Keratinocyte (primary cell): ENCODE measurements at regions not wholly inside any gene's neighbourhood (a gene's known extent, or its start where the extent isn't known, plus 50 kb on each side); places are given as distances from the start of the nearest gene placed in this dataset.

ENCODE experiments used
- DNase-seq: peaks from one replicate; pipeline ENCODE4 v3.0.0-alpha.2; 2011; ENCODE audit warnings: low read depth, missing footprints, low spot score
- FAIRE-seq: peaks from 2 replicates; lab custom pipeline; 2011; peaks lifted over from hg19 to GRCh38; lab: Jason Lieb, UNC
- H2AFZ ChIP-seq: 2 replicates; pipeline ENCODE4 v1.6.0; 2012; ENCODE audit warnings: low read length, control low read depth, inconsistent platforms; ENCODE audit not compliant: control insufficient read depth
- H3K27ac ChIP-seq: 2 replicates; pipeline ENCODE4 v1.5.1; 2011; ENCODE audit warnings: low read length; ENCODE audit not compliant: control insufficient read depth, insufficient read depth
- H3K27me3 ChIP-seq: 3 replicates; pipeline ENCODE4 v1.6.0; 2011; ENCODE audit warnings: low read length; ENCODE audit not compliant: control insufficient read depth, insufficient read depth; ENCODE audit errors: extremely low read depth
- H3K36me3 ChIP-seq, 2 experiments: 2 replicates in 1 of 2; 3 replicates in 1 of 2; pipeline ENCODE4 v1.5.1; 2011; ENCODE audit warnings: low read length in 2 of 2, mild to moderate bottlenecking in 1 of 2; ENCODE audit not compliant: control insufficient read depth in 2 of 2, insufficient read depth in 2 of 2; ENCODE audit errors: extremely low read depth in 1 of 2
- H3K4me1 ChIP-seq: 3 replicates; pipeline ENCODE4 v1.5.1; 2011; ENCODE audit warnings: low read length; ENCODE audit not compliant: control insufficient read depth, insufficient read depth; ENCODE audit errors: extremely low read depth
- H3K4me2 ChIP-seq: 3 replicates; pipeline ENCODE4 v1.6.0; 2011; ENCODE audit warnings: low read depth, low read length; ENCODE audit not compliant: control insufficient read depth, insufficient read depth; ENCODE audit errors: extremely low read depth
- H3K4me3 ChIP-seq, 3 experiments: fragments of 200-600 bp in 1 of 3; sonication (generic) in 1 of 3; 2 replicates in 2 of 3; 3 replicates in 1 of 3; pipeline ENCODE4 v1.5.1; 2011 to 2016; ENCODE audit warnings: low read length in 3 of 3, mild to moderate bottlenecking in 3 of 3, control low read depth in 2 of 3, inconsistent platforms in 1 of 3, low read depth in 1 of 3, mixed read lengths in 1 of 3, mixed run types in 1 of 3, moderate library complexity in 1 of 3; ENCODE audit not compliant: control insufficient read depth in 2 of 3, insufficient read depth in 2 of 3; ENCODE audit errors: extremely low read depth in 1 of 3
- H3K79me2 ChIP-seq: 2 replicates; pipeline ENCODE4 v1.6.0; 2012; ENCODE audit warnings: low read length; ENCODE audit not compliant: control insufficient read depth, insufficient read depth
- H3K9ac ChIP-seq: 3 replicates; pipeline ENCODE4 v1.6.0; 2011; ENCODE audit warnings: low read length; ENCODE audit not compliant: control insufficient read depth, insufficient read depth; ENCODE audit errors: extremely low read depth
- H3K9me1 ChIP-seq: 3 replicates; pipeline ENCODE4 v1.6.0; 2011; ENCODE audit warnings: low read length; ENCODE audit not compliant: control insufficient read depth, insufficient read depth; ENCODE audit errors: extremely low read depth
- H3K9me3 ChIP-seq: 2 replicates; pipeline ENCODE4 v1.5.1; 2012; ENCODE audit warnings: low read depth, low read length; ENCODE audit not compliant: control insufficient read depth
- H4K20me1 ChIP-seq: 3 replicates; pipeline ENCODE4 v1.6.0; 2011; ENCODE audit warnings: low read length; ENCODE audit not compliant: control insufficient read depth, insufficient read depth; ENCODE audit errors: extremely low read depth
- CTCF ChIP-seq, 3 experiments: IDR thresholded peaks in 1 of 3; conservative IDR thresholded peaks in 1 of 3; optimal IDR thresholded peaks in 1 of 3; 2 replicates in 2 of 3; 3 replicates in 1 of 3; pipeline versions ENCODE3 to v1.5.1; 2011; ENCODE audit warnings: low read length in 3 of 3, mild to moderate bottlenecking in 3 of 3, moderate library complexity in 2 of 3, control low read depth in 1 of 3, inconsistent platforms in 1 of 3; ENCODE audit not compliant: insufficient read depth in 2 of 3; ENCODE audit errors: extremely low read depth in 1 of 3
- EZH2 ChIP-seq: IDR thresholded peaks from one replicate; pipeline ENCODE4 v1.6.1; 2012; ENCODE audit warnings: inconsistent platforms, mild to moderate bottlenecking, low read length, moderate library complexity
- dilution Hi-C: fragments of 300-500 bp; cut with MboI; formaldehyde crosslinking; loops from one replicate; pipeline ENCODE4 v1.7.0; 2020; ENCODE audit warnings: low sequenced_read_pairs; ENCODE audit not compliant: extremely low pct_ligation_motif_present

GRCh38 chr2:201568217-201568820 is 75.0 kb downstream of the TMEM237 start:
- H3K9me3 ChIP-seq = no peaks in the 10 kb centered on the region
- H3K4me1 ChIP-seq = no peaks in the 10 kb centered on the region
- no peak for FAIRE-seq
- H3K9ac ChIP-seq = no peak overlapping the region
- H3K4me3 ChIP-seq = no peak overlapping the region
- no peaks in the 10 kb centered on the region for H4K20me1 ChIP-seq
- no peaks in the 10 kb centered on the region for H3K9me1 ChIP-seq
- H3K4me2 ChIP-seq = no peak overlapping the region
- no peaks in the 10 kb centered on the region for H3K36me3 ChIP-seq
- TF ChIP-seq CTCF (optimal IDR thresholded peaks at IDR 0.05 in 1 of 3, IDR thresholded peaks at IDR 0.05 in 1 of 3, conservative IDR thresholded peaks at IDR 0.05 in 1 of 3; ENCODE audit: extremely low read depth in 1 of 3, insufficient read depth in 2 of 3, low read length in 3 of 3) (no peak), EZH2 (no peak)
- dilution Hi-C loops = no loop called here
- no peaks in the 10 kb centered on the region for H3K79me2 ChIP-seq
- no peak overlapping the region for H2AFZ ChIP-seq
- no peak for DNase-seq
- H3K27me3 ChIP-seq = no peaks in the 10 kb centered on the region
- H3K27ac ChIP-seq = no peak overlapping the region

GRCh38 chr2:201559067-201559710 is 84.1 kb downstream of the TMEM237 start:
- Histone ChIP-seq H3K4me2 (no peak overlapping the region), H3K27ac (no peak overlapping the region), H3K79me2 (no peaks in the 10 kb centered on the region), H3K9me3 (no peaks in the 10 kb centered on the region), H3K4me1 (peaks cover 3% of the 10 kb centered on the region), H2AFZ (no peak overlapping the region), H4K20me1 (no peaks in the 10 kb centered on the region), H3K9ac (no peak overlapping the region), H3K4me3 (no peak overlapping the region), H3K9me1 (no peaks in the 10 kb centered on the region), H3K36me3 (no peaks in the 10 kb centered on the region), H3K27me3 (no peaks in the 10 kb centered on the region)
- dilution Hi-C loops = no loop called here
- TF ChIP-seq EZH2 = no peak
- FAIRE-seq (no peak), DNase-seq (no peak)
